Activated CD8-positive, alpha-beta T cell treated with anti-CD3 and anti-CD28 coated beads for 36 hours (primary cell): ENCODE measurements at regions not wholly inside any gene's neighbourhood (a gene's known extent, or its start where the extent isn't known, plus 50 kb on each side); places are given as distances from the start of the nearest gene placed in this dataset.

Source experiments
- ATAC-seq: fragments of 200-7000 bp; cut with Tn5 transposase; one replicate; pipeline ENCODE4 v1.10.0; 2021; ENCODE audit warnings: mild to moderate bottlenecking, moderate library complexity
- CTCF ChIA-PET: fragments of 350-600 bp; sonication (Branson Sonifier 250); formaldehyde crosslinking; loops from one replicate; lab custom pipeline; 2021; ENCODE audit warnings: antibody characterized with exemption; lab: Charles Lee
- POLR2A ChIA-PET: fragments of 350-600 bp; sonication (Branson Sonifier 250); formaldehyde crosslinking; loops from one replicate; lab custom pipeline; 2021; ENCODE audit warnings: antibody characterized with exemption; lab: Charles Lee
- DNase-seq: peaks from one replicate; pipeline ENCODE4 v3.0.0-alpha.2; 2020
- H3K27ac Mint-ChIP-seq: one replicate; pipeline ENCODE4 v1.8.0; 2021; ENCODE audit warnings: mild to moderate bottlenecking, mixed read lengths
- H3K27me3 Mint-ChIP-seq: one replicate; pipeline ENCODE4 v1.8.0; 2021; ENCODE audit warnings: mixed read lengths
- H3K36me3 Mint-ChIP-seq: one replicate; pipeline ENCODE4 v1.8.0; 2021; ENCODE audit warnings: low read depth, mixed read lengths
- H3K4me1 Mint-ChIP-seq: one replicate; pipeline ENCODE4 v1.8.0; 2021; ENCODE audit warnings: low read depth, mixed read lengths
- H3K4me3 Mint-ChIP-seq: one replicate; pipeline ENCODE4 v1.8.0; 2021; ENCODE audit warnings: mild to moderate bottlenecking, moderate library complexity, mixed read lengths
- H3K9me3 Mint-ChIP-seq: one replicate; pipeline ENCODE4 v1.8.0; 2021; ENCODE audit warnings: mixed read lengths
- intact Hi-C: fragments of 100-400 bp; cut with micrococcal nuclease; formaldehyde crosslinking; loops from one replicate; pipeline ENCODE4 v1.10.0; 2022
- TF ChIP-seq, protein P1 (sequence below): fragments of 200-600 bp; IDR thresholded peaks from one replicate; pipeline ENCODE4 v1.8.0; 2022; ENCODE audit warnings: antibody characterized with exemption, mild to moderate bottlenecking

DNA sequence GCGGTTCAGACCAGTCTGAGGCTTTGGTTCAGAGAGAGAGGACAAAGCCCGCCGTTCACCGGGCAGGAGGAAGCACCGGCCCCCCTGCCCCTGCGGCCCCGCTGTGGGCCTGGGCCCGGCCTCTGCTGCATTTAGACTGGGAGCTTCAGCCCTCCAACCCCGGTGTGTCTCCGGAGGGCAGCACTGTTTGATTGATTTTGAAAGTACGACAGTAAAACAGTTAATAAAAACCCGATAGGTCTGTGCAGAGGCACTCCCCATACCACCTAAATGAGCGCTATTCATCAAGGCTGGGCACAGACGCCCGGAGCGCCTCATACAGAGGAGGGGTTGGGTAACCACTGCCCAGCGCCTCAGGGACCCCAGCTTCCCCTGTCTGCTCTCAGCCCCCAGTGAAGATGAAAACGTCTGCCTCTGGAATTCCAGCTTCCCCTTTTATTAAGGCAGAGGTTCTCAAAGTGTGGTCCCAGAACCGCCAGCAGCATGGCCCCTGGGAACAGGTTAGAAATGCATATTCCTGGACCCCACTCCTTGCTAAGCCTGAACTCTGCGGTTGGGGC lies 256.7 kb upstream of the TLE3 start:
- Mint-ChIP-seq H3K4me1 (no peaks in the 10 kb centered on the region), H3K27me3 (no peaks in the 10 kb centered on the region), H3K27ac (no peak overlapping the region), H3K4me3 (no peak overlapping the region), H3K9me3 (no peaks in the 10 kb centered on the region), H3K36me3 (no peaks in the 10 kb centered on the region)
- CTCF ChIA-PET = no interaction called here
- intact Hi-C loops = no loop called here
- TF ChIP-seq, protein P1, sequence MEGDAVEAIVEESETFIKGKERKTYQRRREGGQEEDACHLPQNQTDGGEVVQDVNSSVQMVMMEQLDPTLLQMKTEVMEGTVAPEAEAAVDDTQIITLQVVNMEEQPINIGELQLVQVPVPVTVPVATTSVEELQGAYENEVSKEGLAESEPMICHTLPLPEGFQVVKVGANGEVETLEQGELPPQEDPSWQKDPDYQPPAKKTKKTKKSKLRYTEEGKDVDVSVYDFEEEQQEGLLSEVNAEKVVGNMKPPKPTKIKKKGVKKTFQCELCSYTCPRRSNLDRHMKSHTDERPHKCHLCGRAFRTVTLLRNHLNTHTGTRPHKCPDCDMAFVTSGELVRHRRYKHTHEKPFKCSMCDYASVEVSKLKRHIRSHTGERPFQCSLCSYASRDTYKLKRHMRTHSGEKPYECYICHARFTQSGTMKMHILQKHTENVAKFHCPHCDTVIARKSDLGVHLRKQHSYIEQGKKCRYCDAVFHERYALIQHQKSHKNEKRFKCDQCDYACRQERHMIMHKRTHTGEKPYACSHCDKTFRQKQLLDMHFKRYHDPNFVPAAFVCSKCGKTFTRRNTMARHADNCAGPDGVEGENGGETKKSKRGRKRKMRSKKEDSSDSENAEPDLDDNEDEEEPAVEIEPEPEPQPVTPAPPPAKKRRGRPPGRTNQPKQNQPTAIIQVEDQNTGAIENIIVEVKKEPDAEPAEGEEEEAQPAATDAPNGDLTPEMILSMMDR = no peak
- POLR2A ChIA-PET = no interaction called here
- ATAC-seq (no peak), DNase-seq (no peak)

DNA sequence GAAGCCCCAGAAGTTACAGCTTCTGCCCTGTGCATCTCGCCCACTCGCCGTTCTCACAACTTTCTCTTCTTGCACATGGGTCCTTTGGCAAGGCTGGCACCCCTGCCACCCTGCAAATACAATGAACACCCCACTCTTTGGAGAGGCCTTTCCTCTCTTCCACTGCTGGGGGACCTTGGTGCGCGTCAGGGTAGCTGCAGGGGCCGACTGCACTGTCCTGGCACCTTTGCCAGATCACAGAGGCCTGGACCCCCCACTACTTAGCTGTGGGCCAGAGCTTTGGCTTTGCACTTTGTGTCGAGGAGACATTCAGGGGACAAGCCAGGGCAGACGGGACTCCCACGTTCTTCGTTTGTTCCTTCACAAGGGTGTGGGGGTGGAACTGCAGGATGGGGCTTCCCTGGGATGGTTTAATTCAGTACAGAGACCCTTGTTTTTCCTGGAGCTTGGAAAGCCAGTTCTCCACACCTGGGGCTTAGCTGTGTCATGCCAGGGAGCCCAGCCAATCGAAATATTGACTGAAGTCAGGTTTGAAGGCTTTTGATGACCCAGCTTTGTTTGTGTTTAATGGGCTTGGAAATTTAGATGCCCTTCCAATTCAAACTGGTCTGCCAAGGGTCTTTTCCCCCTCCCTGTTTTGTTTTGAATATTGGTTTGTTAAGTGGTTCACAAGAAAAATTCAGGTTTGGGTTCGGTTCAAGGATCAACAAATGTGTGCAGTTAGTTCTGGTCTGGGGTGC lies 256.1 kb upstream of the TLE3 start:
- no peak for DNase-seq
- no peaks in the 10 kb centered on the region for H3K27me3 Mint-ChIP-seq
- CTCF ChIA-PET = no interaction called here

DNA sequence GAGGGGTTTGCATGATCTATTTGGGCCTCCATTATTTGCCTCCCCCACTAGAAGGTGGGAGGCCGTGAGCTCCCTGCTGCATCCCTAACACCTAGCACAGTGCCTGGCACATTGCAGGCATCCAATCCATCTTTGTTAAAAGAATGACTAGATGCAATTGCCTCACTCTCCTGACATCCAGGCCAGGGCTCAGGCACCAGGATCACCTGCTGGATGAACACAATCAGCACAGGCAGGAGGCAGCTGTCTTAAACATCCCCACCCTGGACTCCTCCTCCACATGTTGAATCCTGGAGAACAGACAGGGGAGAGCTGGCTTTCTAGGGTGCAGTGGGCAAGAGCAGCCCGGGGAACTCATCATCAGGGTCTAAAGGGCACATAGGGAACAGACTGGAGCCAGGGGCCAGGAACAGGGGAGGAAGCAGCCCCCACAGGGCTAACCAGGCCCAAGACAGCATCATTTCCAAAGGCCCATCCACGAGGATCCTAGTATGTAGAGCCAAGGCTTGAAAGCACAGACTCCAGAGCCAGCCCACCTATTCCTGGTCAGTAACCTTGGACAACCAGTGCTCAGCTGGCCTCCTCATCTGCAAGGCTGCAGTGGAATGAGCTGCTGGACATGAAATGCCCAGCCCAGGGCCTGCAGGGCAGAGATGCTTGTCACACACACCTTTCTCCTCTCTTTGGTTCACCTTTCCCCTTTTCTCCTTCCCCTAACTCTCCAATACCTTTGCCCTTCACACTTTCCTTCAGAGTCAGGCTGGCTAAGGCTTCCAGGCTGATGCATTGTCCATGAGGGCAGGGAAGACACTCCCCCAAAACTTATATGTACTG lies 254.4 kb upstream of the TLE3 start:
- intact Hi-C loops = no loop called here
- POLR2A ChIA-PET = no interaction called here
- H3K4me1 Mint-ChIP-seq = no peaks in the 10 kb centered on the region
- DNase-seq (no peak), ATAC-seq (no peak)
- TF ChIP-seq, protein P1 = no peak
- H3K27me3 Mint-ChIP-seq = peaks cover 5% of the 10 kb centered on the region
- no peak overlapping the region for H3K27ac Mint-ChIP-seq
- no peaks in the 10 kb centered on the region for H3K9me3 Mint-ChIP-seq
- no peak overlapping the region for H3K4me3 Mint-ChIP-seq
- no peaks in the 10 kb centered on the region for H3K36me3 Mint-ChIP-seq
- CTCF ChIA-PET = no interaction called here

More for the DNA sequence above, 256.1 kb upstream of the TLE3 start:
- H3K9me3 Mint-ChIP-seq = no peaks in the 10 kb centered on the region
- TF ChIP-seq, protein P1 = no peak
- no peaks in the 10 kb centered on the region for H3K4me1 Mint-ChIP-seq
- intact Hi-C loops = no loop called here
- POLR2A ChIA-PET = no interaction called here
- no peak overlapping the region for H3K4me3 Mint-ChIP-seq
- H3K36me3 Mint-ChIP-seq = no peaks in the 10 kb centered on the region
- ATAC-seq = no peak
- H3K27ac Mint-ChIP-seq = no peak overlapping the region

DNA sequence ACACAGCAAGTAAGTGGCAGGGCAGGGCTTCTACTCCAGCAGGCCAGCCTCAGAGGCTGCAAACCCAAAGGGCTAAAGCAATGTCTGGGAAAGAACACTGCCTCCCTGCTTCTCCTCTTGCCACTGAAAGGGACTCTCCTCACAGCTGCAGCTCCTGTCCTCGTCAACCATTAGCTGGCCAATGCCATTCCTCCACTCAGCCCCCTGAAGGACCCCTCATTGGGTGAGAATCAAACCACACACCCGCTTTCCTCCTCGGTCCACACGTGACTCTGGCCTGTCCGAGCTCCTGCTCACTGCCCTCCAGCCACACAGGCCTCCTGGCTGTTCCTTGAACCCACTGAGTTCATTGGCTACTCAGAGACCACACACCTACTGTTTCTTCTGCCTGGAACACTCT lies 253.7 kb upstream of the TLE3 start:
- no peaks in the 10 kb centered on the region for H3K4me1 Mint-ChIP-seq
- ChIA-PET POLR2A (no interaction called here), CTCF (no interaction called here)
- intact Hi-C loops = no loop called here
- ATAC-seq (no peak), DNase-seq (no peak)
- no peaks in the 10 kb centered on the region for H3K36me3 Mint-ChIP-seq
- H3K4me3 Mint-ChIP-seq = no peak overlapping the region
- H3K27ac Mint-ChIP-seq = no peak overlapping the region
- TF ChIP-seq, protein P1 = no peak
- peaks cover 5% of the 10 kb centered on the region for H3K27me3 Mint-ChIP-seq
- no peaks in the 10 kb centered on the region for H3K9me3 Mint-ChIP-seq
